Pancreas (tissue), 10 donors: ENCODE measurements at regions not wholly inside any gene's neighbourhood (a gene's known extent, or its start where the extent isn't known, plus 50 kb on each side); places are given as distances from the start of the nearest gene placed in this dataset.

Experiments used
- ATAC-seq, 4 donors: fragments of 200-7000 bp; cut with Tn5 transposase; one replicate each; pipeline versions ENCODE4 v1.8.0 to v1.9.1; 2020; ENCODE audit warnings: mild to moderate bottlenecking in 4 of 4, moderate library complexity in 4 of 4
- DNase-seq, 6 donors: peaks; one replicate each; pipeline ENCODE4 v3.0.0-alpha.2; 2020
- FAIRE-seq: peaks from 2 replicates; lab custom pipeline; 2012; peaks lifted over from hg19 to GRCh38; lab: Jason Lieb, UNC
- H3K27ac ChIP-seq, 4 donors: fragments of 200-600 bp; sonication (generic); 1 replicate in 3 of 4; 2 replicates in 1 of 4; pipeline versions ENCODE4 v1.5.0 to v1.8.0; 2020
- H3K27me3 ChIP-seq, 4 donors: fragments of 200-600 bp; one replicate each; pipeline ENCODE4 v1.8.0; 2021
- H3K36me3 ChIP-seq, 3 donors: fragments of 200-600 bp; sonication (generic) in 1 of 3; one replicate each; pipeline versions ENCODE4 v1.5.0 to v1.8.0; 2020 to 2021
- H3K4me1 ChIP-seq, 3 donors: fragments of 200-600 bp; one replicate each; pipeline ENCODE4 v1.8.0; 2021
- H3K4me3 ChIP-seq, 4 donors: fragments of 200-600 bp; sonication (generic) in 2 of 4; one replicate each; pipeline versions ENCODE4 v1.5.0 to v1.8.0; 2020 to 2021
- H3K9me3 ChIP-seq, 4 donors: fragments of 200-600 bp; one replicate each; pipeline ENCODE4 v1.8.0; 2021
- WGBS, 2 donors: extraction: QIAGEN DNeasy Blood & Tissue Kit; methylation state at CpG; one replicate each; pipeline ENCODE4 v1.1.7; 2013; 5-methylcytosine and 5-hydroxymethylcytosine counted together
- intact Hi-C, 3 donors: fragments of 100-400 bp; cut with DNase I; formaldehyde crosslinking; loops; one replicate each; pipeline versions ENCODE4 v1.11.1 to v1.14.2; 2022
- TF ChIP-seq, protein P1 (sequence below), 4 donors: fragments of 200-600 bp; sonication (generic) in 3 of 4; IDR thresholded peaks; one replicate each; pipeline versions ENCODE4 v1.5.0 to v1.8.0; 2021; ENCODE audit warnings: antibody characterized with exemption in 4 of 4
- donor health status: healthy with polysubstance abuse.
- donor health status: DM: no; HTN: no; CAD: no; lungs with moderate emphysema.
- donor health status: DM: no; HTN: no; CAD: no.
- donor health status: control.
- donor health status: control.
- donor health status: Bipolar disorder and iron deficiency.
- donor health status: DM: yes; HTN: yes; CAD: no.
- donor health status: DM: no; HTN: no; CAD: no.
- donor health status: DM: no; HTN: no; CAD: no.
- donor health status: DM: yes; HTN: yes; CAD: no.

DNA sequence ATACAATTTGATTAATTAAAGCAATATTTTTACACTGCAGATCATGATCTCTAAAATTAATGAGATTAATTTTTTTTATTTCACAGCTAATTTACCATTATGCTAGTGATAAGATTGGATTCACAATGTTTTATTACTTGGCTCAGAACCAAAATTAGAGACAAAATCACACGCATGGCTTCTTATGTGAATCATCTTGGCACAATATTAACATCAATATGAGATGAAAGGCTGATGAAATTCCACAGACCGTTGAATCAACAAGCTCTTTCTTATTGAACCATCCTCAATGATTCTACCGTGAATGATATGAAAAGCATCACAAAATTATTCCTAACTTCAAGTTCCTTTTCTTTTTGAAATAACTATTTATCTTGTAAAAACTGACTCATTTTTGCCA is 544.9 kb downstream of the KCNT2 start:
- Histone ChIP-seq H3K9me3 (no peaks in the 10 kb centered on the region), H3K4me1 (no peaks in the 10 kb centered on the region), H3K27ac (no peak overlapping the region), H3K36me3 (no peaks in the 10 kb centered on the region), H3K27me3 (no peaks in the 10 kb centered on the region), H3K4me3 (no peak overlapping the region)
- WGBS, 2 donors, result 33 to 39% methylated on average over 3 of the region's 3 CpGs
- ATAC-seq, result no peak
- no peak for FAIRE-seq
- no peak for DNase-seq
- TF ChIP-seq, protein P1, sequence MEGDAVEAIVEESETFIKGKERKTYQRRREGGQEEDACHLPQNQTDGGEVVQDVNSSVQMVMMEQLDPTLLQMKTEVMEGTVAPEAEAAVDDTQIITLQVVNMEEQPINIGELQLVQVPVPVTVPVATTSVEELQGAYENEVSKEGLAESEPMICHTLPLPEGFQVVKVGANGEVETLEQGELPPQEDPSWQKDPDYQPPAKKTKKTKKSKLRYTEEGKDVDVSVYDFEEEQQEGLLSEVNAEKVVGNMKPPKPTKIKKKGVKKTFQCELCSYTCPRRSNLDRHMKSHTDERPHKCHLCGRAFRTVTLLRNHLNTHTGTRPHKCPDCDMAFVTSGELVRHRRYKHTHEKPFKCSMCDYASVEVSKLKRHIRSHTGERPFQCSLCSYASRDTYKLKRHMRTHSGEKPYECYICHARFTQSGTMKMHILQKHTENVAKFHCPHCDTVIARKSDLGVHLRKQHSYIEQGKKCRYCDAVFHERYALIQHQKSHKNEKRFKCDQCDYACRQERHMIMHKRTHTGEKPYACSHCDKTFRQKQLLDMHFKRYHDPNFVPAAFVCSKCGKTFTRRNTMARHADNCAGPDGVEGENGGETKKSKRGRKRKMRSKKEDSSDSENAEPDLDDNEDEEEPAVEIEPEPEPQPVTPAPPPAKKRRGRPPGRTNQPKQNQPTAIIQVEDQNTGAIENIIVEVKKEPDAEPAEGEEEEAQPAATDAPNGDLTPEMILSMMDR (IDR thresholded peaks at IDR 0.05), result no peak
- intact Hi-C loops, result no loop called here

DNA sequence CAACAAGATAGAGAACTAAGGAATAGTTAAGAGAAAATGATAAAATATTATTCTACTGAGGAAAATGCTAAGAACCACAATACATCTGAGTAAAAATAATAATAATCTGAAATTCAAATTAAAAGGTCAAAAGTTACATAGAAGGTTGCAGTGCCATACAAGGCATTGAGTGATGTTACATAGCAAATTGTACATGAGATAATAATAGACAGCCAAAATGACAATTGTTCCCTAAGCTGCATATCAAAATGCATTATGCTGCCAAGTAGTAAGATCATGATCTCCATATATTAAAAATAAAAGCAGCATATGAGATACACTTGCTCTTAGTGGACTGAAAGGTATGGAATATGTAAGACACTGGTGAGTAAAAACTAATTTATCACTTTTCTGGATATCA is 547.7 kb downstream of the KCNT2 start:
- Histone ChIP-seq H3K27ac (no peak overlapping the region), H3K9me3 (no peaks in the 10 kb centered on the region), H3K27me3 (no peaks in the 10 kb centered on the region), H3K4me3 (no peak overlapping the region), H3K4me1 (no peaks in the 10 kb centered on the region), H3K36me3 (no peaks in the 10 kb centered on the region)
- DNase-seq, result no peak
- FAIRE-seq, result no peak
- intact Hi-C loops, result no loop called here
- no peak for ATAC-seq
- TF ChIP-seq, protein P1 (IDR thresholded peaks at IDR 0.05), result no peak

DNA sequence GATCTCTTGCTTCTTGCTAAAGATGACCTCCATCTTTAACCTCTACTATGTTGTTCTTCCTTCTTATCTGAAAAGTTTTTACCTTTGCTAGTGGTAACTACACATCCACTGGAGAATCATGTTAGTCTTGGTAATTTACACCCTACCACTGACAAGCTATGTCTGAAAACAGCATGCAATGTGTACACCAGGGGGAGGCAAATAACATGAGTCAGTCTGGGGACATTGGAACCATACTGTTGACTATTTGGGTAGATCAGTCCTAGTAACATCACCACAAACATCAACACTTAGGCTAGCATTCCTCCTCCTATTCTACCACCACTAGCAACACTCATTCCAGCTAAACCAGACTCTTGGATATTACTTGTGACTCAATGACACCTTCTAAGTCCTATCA is 549.0 kb downstream of the KCNT2 start:
- Histone ChIP-seq H3K27me3 (no peaks in the 10 kb centered on the region), H3K36me3 (no peaks in the 10 kb centered on the region), H3K27ac (no peak overlapping the region), H3K4me3 (no peak overlapping the region), H3K4me1 (no peaks in the 10 kb centered on the region), H3K9me3 (no peaks in the 10 kb centered on the region)
- TF ChIP-seq, protein P1 (IDR thresholded peaks at IDR 0.05), result no peak
- ATAC-seq (no peak), FAIRE-seq (no peak), DNase-seq (no peak)
- intact Hi-C loops, result no loop called here

- intact Hi-C loops, result no loop called here
- FAIRE-seq, result no peak
- DNase-seq, result no peak
- H3K27me3 ChIP-seq, result no peaks in the 10 kb centered on the region
- no peaks in the 10 kb centered on the region for H3K4me1 ChIP-seq
- 19 to 24% methylated on average over 4 of the region's 4 CpGs for WGBS, 2 donors
- H3K9me3 ChIP-seq, result no peaks in the 10 kb centered on the region
- no peak overlapping the region for H3K27ac ChIP-seq
- no peak for ATAC-seq
- no peak overlapping the region for H3K4me3 ChIP-seq
- TF ChIP-seq, protein P1 (IDR thresholded peaks at IDR 0.05), result no peak
- H3K36me3 ChIP-seq, result no peaks in the 10 kb centered on the region
These were observed 551.3 kb downstream of the KCNT2 start for GRCh38 chr1:196056966-196057365.

- Histone ChIP-seq H3K27me3 (no peaks in the 10 kb centered on the region), H3K9me3 (no peaks in the 10 kb centered on the region), H3K4me1 (no peaks in the 10 kb centered on the region), H3K4me3 (no peak overlapping the region), H3K27ac (no peak overlapping the region), H3K36me3 (no peaks in the 10 kb centered on the region)
- DNase-seq, result no peak
- TF ChIP-seq, protein P1 (IDR thresholded peaks at IDR 0.05), result no peak
- intact Hi-C loops, result no loop called here
- no peak for FAIRE-seq
- WGBS, 2 donors, result 65 to 74% methylated on average over 2 of the region's 2 CpGs
- no peak for ATAC-seq
These were observed 558.8 kb downstream of the KCNT2 start for GRCh38 chr1:196049407-196049806.
